Transverse colon (tissue), 4 donors: ENCODE measurements at regions not wholly inside any gene's neighbourhood (a gene's known extent, or its start where the extent isn't known, plus 50 kb on each side); places are given as distances from the start of the nearest gene placed in this dataset.
"Not testable (repeated sequence)": the region's sequence is repeated elsewhere in the genome, so short reads cannot be mapped to it uniquely, and the experiment has no call there.

Experiments
- DNase-seq: peaks from one replicate; pipeline ENCODE4 v3.0.0-alpha.2; 2019
- H3K27ac ChIP-seq, 4 donors: fragments of 200-600 bp; sonication (generic); 2 replicates each; pipeline ENCODE4 v1.5.1; 2016 to 2018; ENCODE audit warnings: inconsistent platforms in 4 of 4
- H3K27me3 ChIP-seq: fragments of 200-600 bp; sonication (generic); 2 replicates; pipeline ENCODE4 v1.5.1; 2017; ENCODE audit warnings: inconsistent platforms
- H3K36me3 ChIP-seq, 4 donors: fragments of 200-600 bp; sonication (generic); 2 replicates each; pipeline ENCODE4 v1.5.1; 2017 to 2019; ENCODE audit warnings: inconsistent platforms in 4 of 4
- H3K4me1 ChIP-seq, 4 donors: fragments of 200-600 bp; sonication (generic); 2 replicates each; pipeline ENCODE4 v1.5.1; 2017 to 2020; ENCODE audit warnings: inconsistent platforms in 4 of 4
- H3K4me3 ChIP-seq, 4 donors: fragments of 200-600 bp; sonication (generic); 1 replicate in 1 of 4; 2 replicates in 3 of 4; pipeline versions ENCODE4 v1.5.1 to v1.6.1; 2017 to 2019; ENCODE audit warnings: inconsistent platforms in 4 of 4
- H3K9me3 ChIP-seq, 2 donors: fragments of 200-600 bp; sonication (generic); 2 replicates each; pipeline ENCODE4 v1.5.1; 2017 to 2019; ENCODE audit warnings: inconsistent platforms in 2 of 2
- EP300 ChIP-seq: sonication (generic); formaldehyde crosslinking; IDR thresholded peaks from one replicate; pipeline ENCODE4 v1.6.1; 2017; ENCODE audit warnings: antibody characterized with exemption, low read depth
- POLR2A ChIP-seq: fragments of 450-650 bp; IDR thresholded peaks from one replicate; pipeline ENCODE4 v1.6.1; 2016; ENCODE audit warnings: antibody characterized with exemption, mild to moderate bottlenecking, moderate library complexity
- POLR2AphosphoS5 ChIP-seq, 3 donors: sonication (generic); formaldehyde crosslinking; IDR thresholded peaks; one replicate each; pipeline ENCODE4 v1.6.1; 2016; ENCODE audit warnings: antibody characterized with exemption in 3 of 3
- WGBS, 2 donors: methylation state at CpG; one replicate each; pipeline ENCODE4 v1.1.5; 2018; ENCODE audit warnings: low coverage in 1 of 2; 5-methylcytosine and 5-hydroxymethylcytosine counted together
- in situ Hi-C, 4 donors: fragments of 200-750 bp; cut with MboI; loops; one replicate each; pipeline versions ENCODE4 v1.15.0 to v1.15.1; 2017; ENCODE audit warnings: low sequenced_read_pairs in 3 of 4, low pct_ligation_motif_present in 1 of 4, low pct_unique_long_range_greater_than_20kb in 1 of 4
- intact Hi-C: fragments of 100-400 bp; cut with DNase I; formaldehyde crosslinking; loops from one replicate; pipeline ENCODE4 v1.15.1; 2023; ENCODE audit warnings: low total_unique reads
- TF ChIP-seq, protein P1 (sequence below), 5 experiments: fragments of 200-600 bp in 3 of 5; fragments of 450-650 bp in 2 of 5; sonication (generic) in 3 of 5; IDR thresholded peaks; 1 replicate in 2 of 5; 2 replicates in 3 of 5; pipeline ENCODE4 v1.5.1; 2016 to 2017; ENCODE audit warnings: antibody characterized with exemption in 5 of 5, inconsistent platforms in 3 of 5, mild to moderate bottlenecking in 2 of 5, moderate library complexity in 1 of 5

DNA sequence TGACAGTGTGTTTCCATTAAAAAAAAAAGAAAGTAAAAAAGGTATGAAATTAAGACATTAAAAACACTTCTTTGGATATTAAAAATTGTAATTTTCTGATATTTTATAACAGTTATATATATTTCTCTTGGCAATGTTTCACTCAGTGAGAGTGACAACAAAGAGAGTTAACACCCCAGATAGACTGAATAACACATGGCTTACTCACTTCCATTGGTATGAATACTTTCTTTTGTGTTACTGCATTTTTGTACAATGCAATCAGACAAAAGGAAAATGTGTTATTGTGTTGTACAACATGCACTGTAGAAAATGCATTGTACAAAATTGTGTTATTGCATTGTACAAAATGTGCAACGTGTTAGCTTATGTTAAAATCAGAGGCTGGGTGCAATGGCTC, 676.6 kb upstream of the AMELY start:
- H3K27ac ChIP-seq, H3K4me1 ChIP-seq, H3K4me3 ChIP-seq, intact Hi-C loops, DNase-seq, H3K9me3 ChIP-seq, H3K27me3 ChIP-seq, in situ Hi-C loops, H3K36me3 ChIP-seq: not testable (repeated sequence)
- WGBS, 2 donors, result no CpG with 5 or more reads among the region's 1 CpG

- no peak overlapping the region for H3K27ac ChIP-seq
- WGBS, 2 donors, result 87% methylated on average over 4 of the region's 4 CpGs; no CpG with 5 or more reads in 1 of the 2 donors
- H3K36me3 ChIP-seq, result no peaks in the 10 kb centered on the region
- H3K9me3 ChIP-seq, result no peaks in the 10 kb centered on the region
- H3K4me3 ChIP-seq, result no peak overlapping the region
- in situ Hi-C loops, result no loop called here
- no peaks in the 10 kb centered on the region for H3K4me1 ChIP-seq
- TF ChIP-seq, protein P1, sequence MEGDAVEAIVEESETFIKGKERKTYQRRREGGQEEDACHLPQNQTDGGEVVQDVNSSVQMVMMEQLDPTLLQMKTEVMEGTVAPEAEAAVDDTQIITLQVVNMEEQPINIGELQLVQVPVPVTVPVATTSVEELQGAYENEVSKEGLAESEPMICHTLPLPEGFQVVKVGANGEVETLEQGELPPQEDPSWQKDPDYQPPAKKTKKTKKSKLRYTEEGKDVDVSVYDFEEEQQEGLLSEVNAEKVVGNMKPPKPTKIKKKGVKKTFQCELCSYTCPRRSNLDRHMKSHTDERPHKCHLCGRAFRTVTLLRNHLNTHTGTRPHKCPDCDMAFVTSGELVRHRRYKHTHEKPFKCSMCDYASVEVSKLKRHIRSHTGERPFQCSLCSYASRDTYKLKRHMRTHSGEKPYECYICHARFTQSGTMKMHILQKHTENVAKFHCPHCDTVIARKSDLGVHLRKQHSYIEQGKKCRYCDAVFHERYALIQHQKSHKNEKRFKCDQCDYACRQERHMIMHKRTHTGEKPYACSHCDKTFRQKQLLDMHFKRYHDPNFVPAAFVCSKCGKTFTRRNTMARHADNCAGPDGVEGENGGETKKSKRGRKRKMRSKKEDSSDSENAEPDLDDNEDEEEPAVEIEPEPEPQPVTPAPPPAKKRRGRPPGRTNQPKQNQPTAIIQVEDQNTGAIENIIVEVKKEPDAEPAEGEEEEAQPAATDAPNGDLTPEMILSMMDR (IDR thresholded peaks at IDR 0.05), result no peak
- TF ChIP-seq EP300 (no peak), POLR2A (no peak), POLR2AphosphoS5 (IDR thresholded peaks at IDR 0.05) (no peak)
- no peaks in the 10 kb centered on the region for H3K27me3 ChIP-seq
- intact Hi-C loops, result no loop called here
- no peak for DNase-seq
Measured at GRCh38 chrY:7562541-7562940, 651.0 kb upstream of the AMELY start.

DNA sequence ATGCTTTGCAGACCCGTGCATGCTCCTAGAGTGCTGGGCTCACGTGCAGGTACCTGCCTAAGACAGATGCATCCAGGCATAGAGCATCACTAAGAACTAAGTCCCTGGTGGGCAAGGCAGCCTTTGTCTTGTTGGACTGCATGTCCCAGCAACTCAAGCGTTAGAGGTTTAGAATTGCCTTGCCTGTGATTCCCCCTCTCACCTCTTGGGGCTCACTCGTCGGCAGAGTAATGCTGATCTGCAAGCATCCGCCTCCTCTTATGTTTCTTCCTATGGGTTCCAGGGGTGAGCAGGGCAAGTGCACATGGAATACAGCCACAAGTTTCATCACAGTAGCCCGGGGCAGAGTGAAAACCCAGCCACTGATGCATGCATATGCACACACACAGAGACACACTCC, 646.1 kb upstream of the AMELY start:
- Histone ChIP-seq H3K36me3 (no peaks in the 10 kb centered on the region), H3K4me1 (no peaks in the 10 kb centered on the region), H3K27me3 (no peaks in the 10 kb centered on the region), H3K9me3 (no peaks in the 10 kb centered on the region), H3K4me3 (no peak overlapping the region), H3K27ac (no peak overlapping the region)
- DNase-seq, result no peak
- intact Hi-C loops (no loop called here), in situ Hi-C loops (no loop called here)
- TF ChIP-seq, protein P1 (IDR thresholded peaks at IDR 0.05), result peak in 1 of 5 experiments; percentile 5
- no peak for TF ChIP-seq EP300
- no CpG with 5 or more reads among the region's 7 CpGs for WGBS, 2 donors

GRCh38 chrY:7555006-7555405, 643.5 kb upstream of the AMELY start:
- TF ChIP-seq, protein P1 (IDR thresholded peaks at IDR 0.05), result no peak
- no peak for TF ChIP-seq POLR2A
- TF ChIP-seq EP300, result no peak
- no peak for TF ChIP-seq POLR2AphosphoS5 (IDR thresholded peaks at IDR 0.05)
- in situ Hi-C loops, result no loop called here
- H3K4me3 ChIP-seq, result no peak overlapping the region
- no peaks in the 10 kb centered on the region for H3K4me1 ChIP-seq
- no peaks in the 10 kb centered on the region for H3K9me3 ChIP-seq
- no peaks in the 10 kb centered on the region for H3K36me3 ChIP-seq
- WGBS, 2 donors, result no CpG with 5 or more reads among the region's 6 CpGs
- H3K27ac ChIP-seq, result no peak overlapping the region
- intact Hi-C loops, result no loop called here
- DNase-seq, result no peak
- H3K27me3 ChIP-seq, result no peaks in the 10 kb centered on the region

GRCh38 chrY:7545060-7545459, 633.5 kb upstream of the AMELY start:
- Histone ChIP-seq H3K4me1 (no peaks in the 10 kb centered on the region), H3K9me3 (no peaks in the 10 kb centered on the region), H3K4me3 (no peak overlapping the region), H3K27me3 (no peaks in the 10 kb centered on the region), H3K36me3 (no peaks in the 10 kb centered on the region), H3K27ac (no peak overlapping the region)
- TF ChIP-seq EP300, result no peak
- TF ChIP-seq, protein P1 (IDR thresholded peaks at IDR 0.05), result no peak
- no peak for TF ChIP-seq POLR2A
- TF ChIP-seq POLR2AphosphoS5 (IDR thresholded peaks at IDR 0.05), result no peak
- intact Hi-C loops, result no loop called here
- in situ Hi-C loops, result no loop called here
- DNase-seq, result no peak
- 67% methylated on average over 1 of the region's 1 CpG; no CpG with 5 or more reads in 1 of the 2 donors for WGBS, 2 donors
